Esophagus muscularis mucosa (tissue), 4 donors: ENCODE measurements at regions not wholly inside any gene's neighbourhood (a gene's known extent, or its start where the extent isn't known, plus 50 kb on each side); places are given as distances from the start of the nearest gene placed in this dataset.

ENCODE experiments used
- EP300 ChIP-seq: sonication (generic); formaldehyde crosslinking; IDR thresholded peaks from one replicate; pipeline ENCODE4 v1.6.1; 2017; ENCODE audit warnings: antibody characterized with exemption
- POLR2A ChIP-seq: fragments of 450-650 bp; IDR thresholded peaks from one replicate; pipeline ENCODE4 v1.6.1; 2017; ENCODE audit warnings: antibody characterized with exemption, moderate library complexity, mild to moderate bottlenecking, low read depth
- POLR2AphosphoS5 ChIP-seq, 2 donors: sonication (generic); formaldehyde crosslinking; IDR thresholded peaks; one replicate each; pipeline ENCODE4 v1.6.1; 2017; ENCODE audit warnings: antibody characterized with exemption in 2 of 2
- TF ChIP-seq, protein P1 (sequence below), 3 experiments: fragments of 200-600 bp in 2 of 3; fragments of 450-650 bp in 1 of 3; sonication (generic) in 2 of 3; IDR thresholded peaks; one replicate each; pipeline ENCODE4 v1.5.1; 2017 to 2019; ENCODE audit warnings: antibody characterized with exemption in 3 of 3, mild to moderate bottlenecking in 2 of 3, moderate library complexity in 1 of 3

DNA sequence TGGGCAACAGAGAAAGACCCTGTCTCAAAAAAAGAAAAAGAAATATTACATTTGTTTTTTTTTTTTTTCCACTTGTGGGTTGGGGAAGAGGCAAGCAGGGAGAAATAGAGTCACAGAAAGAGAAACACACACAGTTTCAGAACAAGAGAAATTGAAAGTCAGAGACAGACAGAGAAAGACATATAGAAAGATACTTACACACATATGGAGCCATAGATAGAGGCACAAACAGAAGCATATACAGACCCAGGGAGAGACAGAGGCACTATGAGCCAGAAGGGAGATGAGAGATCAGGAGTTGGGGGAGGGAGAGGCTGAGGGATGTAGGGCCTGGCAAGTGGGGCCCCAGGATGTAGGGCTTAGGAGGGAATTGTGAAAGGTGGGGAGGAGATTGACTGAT lies 55.2 kb upstream of the GIMD1 start:
- TF ChIP-seq, protein P1, sequence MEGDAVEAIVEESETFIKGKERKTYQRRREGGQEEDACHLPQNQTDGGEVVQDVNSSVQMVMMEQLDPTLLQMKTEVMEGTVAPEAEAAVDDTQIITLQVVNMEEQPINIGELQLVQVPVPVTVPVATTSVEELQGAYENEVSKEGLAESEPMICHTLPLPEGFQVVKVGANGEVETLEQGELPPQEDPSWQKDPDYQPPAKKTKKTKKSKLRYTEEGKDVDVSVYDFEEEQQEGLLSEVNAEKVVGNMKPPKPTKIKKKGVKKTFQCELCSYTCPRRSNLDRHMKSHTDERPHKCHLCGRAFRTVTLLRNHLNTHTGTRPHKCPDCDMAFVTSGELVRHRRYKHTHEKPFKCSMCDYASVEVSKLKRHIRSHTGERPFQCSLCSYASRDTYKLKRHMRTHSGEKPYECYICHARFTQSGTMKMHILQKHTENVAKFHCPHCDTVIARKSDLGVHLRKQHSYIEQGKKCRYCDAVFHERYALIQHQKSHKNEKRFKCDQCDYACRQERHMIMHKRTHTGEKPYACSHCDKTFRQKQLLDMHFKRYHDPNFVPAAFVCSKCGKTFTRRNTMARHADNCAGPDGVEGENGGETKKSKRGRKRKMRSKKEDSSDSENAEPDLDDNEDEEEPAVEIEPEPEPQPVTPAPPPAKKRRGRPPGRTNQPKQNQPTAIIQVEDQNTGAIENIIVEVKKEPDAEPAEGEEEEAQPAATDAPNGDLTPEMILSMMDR (IDR thresholded peaks at IDR 0.05): no peak
- TF ChIP-seq POLR2A (no peak), POLR2AphosphoS5 (IDR thresholded peaks at IDR 0.05) (no peak), EP300 (no peak)
